K562 (cell line): ENCODE measurements at regions not wholly inside any gene's neighbourhood (a gene's known extent, or its start where the extent isn't known, plus 50 kb on each side); places are given as distances from the start of the nearest gene placed in this dataset.

ENCODE experiments used
- CBFB ChIP-seq: sonication (generic); formaldehyde crosslinking; IDR thresholded peaks from 2 replicates; pipeline ENCODE4 v1.4.0; 2020; ENCODE audit warnings: mild to moderate bottlenecking, missing genetic modification reagents
- HIVEP1 ChIP-seq: fragments of 250-450 bp; sonication (Bioruptor Pico); IDR thresholded peaks from 2 replicates; pipeline ENCODE4 v1.4.0; 2020; ENCODE audit warnings: mild to moderate bottlenecking
- HNRNPH1 ChIP-seq: fragments of 200-400 bp; formaldehyde crosslinking; optimal IDR thresholded peaks from 2 replicates; pipeline ENCODE3; 2017; ENCODE audit warnings: low read depth, mild to moderate bottlenecking, low read length, moderate library complexity
- HNRNPUL1 ChIP-seq: fragments of 200-400 bp; formaldehyde crosslinking; IDR thresholded peaks from 2 replicates; pipeline ENCODE4 v1.6.1; 2017; ENCODE audit warnings: low read length
- ILF3 ChIP-seq: fragments of 450-650 bp; IDR thresholded peaks from 2 replicates; pipeline ENCODE4 v1.6.1; 2018; ENCODE audit warnings: antibody characterized with exemption, mild to moderate bottlenecking, moderate library complexity, borderline replicate concordance
- MIER1 ChIP-seq: fragments of 450-650 bp; IDR thresholded peaks from 2 replicates; pipeline ENCODE4 v1.6.1; 2016; ENCODE audit warnings: antibody characterized with exemption, mild to moderate bottlenecking, low read depth
- NRF1 ChIP-seq, 2 experiments: fragments of 450-650 bp; IDR thresholded peaks in 1 of 2; conservative IDR thresholded peaks in 1 of 2; 2 replicates each; pipeline ENCODE4 v1.6.1; 2014; ENCODE audit warnings: mild to moderate bottlenecking in 2 of 2
- POLR2G ChIP-seq: fragments of 200-400 bp; formaldehyde crosslinking; IDR thresholded peaks from 2 replicates; pipeline ENCODE4 v1.6.1; 2017; ENCODE audit warnings: low read depth, mild to moderate bottlenecking, antibody characterized with exemption, low read length, moderate library complexity
- RAD51 ChIP-seq: fragments of 450-650 bp; IDR thresholded peaks from 2 replicates; pipeline ENCODE4 v1.7.1; 2016; ENCODE audit warnings: low read depth, mild to moderate bottlenecking, borderline replicate concordance
- RUNX1 ChIP-seq: sonication (generic); IDR thresholded peaks from 2 replicates; pipeline ENCODE4 v1.6.1; 2016; ENCODE audit warnings: antibody characterized with exemption, low read depth
- SIN3B ChIP-seq: fragments of 450-650 bp; IDR thresholded peaks from 2 replicates; pipeline ENCODE4 v1.6.1; 2017; ENCODE audit warnings: low read depth, mild to moderate bottlenecking, moderate library complexity
- SREBF2 ChIP-seq: sonication (generic); formaldehyde crosslinking; IDR thresholded peaks from 2 replicates; pipeline ENCODE4 v1.4.0; 2020; ENCODE audit warnings: mild to moderate bottlenecking, missing genetic modification reagents
- TCFL5 ChIP-seq: fragments of 250-450 bp; sonication (Bioruptor Pico); conservative IDR thresholded peaks from 2 replicates; pipeline ENCODE4 v1.6.1; 2021; ENCODE audit warnings: mild to moderate bottlenecking, moderate library complexity, matching md5 sums
- TEAD1 ChIP-seq, 2 experiments: fragments of 450-650 bp in 1 of 2; sonication (generic) in 1 of 2; formaldehyde crosslinking; IDR thresholded peaks; 2 replicates each; pipeline versions ENCODE4 v1.4.0 to v1.8.0; 2020 to 2022; ENCODE audit warnings: mild to moderate bottlenecking in 2 of 2, missing genetic modification reagents in 1 of 2
- ZFP30 ChIP-seq: fragments of 250-450 bp; sonication (Bioruptor Pico); IDR thresholded peaks from 2 replicates; pipeline ENCODE4 v1.8.0; 2022; ENCODE audit warnings: moderate library complexity, mild to moderate bottlenecking, inconsistent platforms, borderline replicate concordance
- ZHX1 ChIP-seq: fragments of 150-350 bp; conservative IDR thresholded peaks from 2 replicates; pipeline ENCODE4 v1.6.1; 2014; ENCODE audit warnings: low read length
- ZNF184 ChIP-seq: sonication (generic); formaldehyde crosslinking; IDR thresholded peaks from 2 replicates; pipeline ENCODE4 v1.5.0; 2020; ENCODE audit warnings: missing genetic modification reagents
- ZNF232 ChIP-seq: sonication (generic); formaldehyde crosslinking; IDR thresholded peaks from 2 replicates; pipeline ENCODE4 v1.8.0; 2022; ENCODE audit warnings: mild to moderate bottlenecking, missing genetic modification reagents
- ZNF347 ChIP-seq: fragments of 450-650 bp; formaldehyde crosslinking; IDR thresholded peaks from 2 replicates; pipeline ENCODE4 v1.4.0; 2020; ENCODE audit warnings: low read depth, mild to moderate bottlenecking, moderate library complexity
- ZNF354B ChIP-seq: fragments of 250-450 bp; sonication (Bioruptor Pico); IDR thresholded peaks from 2 replicates; pipeline ENCODE4 v1.4.0; 2020
- ZNF589 ChIP-seq: fragments of 200-800 bp; sonication (Bioruptor generic); IDR thresholded peaks from 2 replicates; pipeline ENCODE4 v1.6.1; 2016; ENCODE audit warnings: low read depth, missing genetic modification characterization, missing compliant biosample characterization
- ZNF764 ChIP-seq: fragments of 250-450 bp; sonication (Bioruptor Pico); IDR thresholded peaks from 2 replicates; pipeline ENCODE4 v1.4.0; 2020; ENCODE audit warnings: low read depth, mild to moderate bottlenecking, moderate library complexity
- TF ChIP-seq, protein P1 (sequence below): fragments of 250-450 bp; sonication (Bioruptor Pico); IDR thresholded peaks from 2 replicates; pipeline ENCODE4 v1.4.0; 2020; ENCODE audit warnings: mild to moderate bottlenecking, moderate library complexity
- TF ChIP-seq, protein P2 (sequence below): fragments of 450-650 bp; IDR thresholded peaks from one replicate; pipeline ENCODE4 v1.6.1; 2018; ENCODE audit warnings: mild to moderate bottlenecking, moderate library complexity; ENCODE audit not compliant: partially characterized antibody

DNA sequence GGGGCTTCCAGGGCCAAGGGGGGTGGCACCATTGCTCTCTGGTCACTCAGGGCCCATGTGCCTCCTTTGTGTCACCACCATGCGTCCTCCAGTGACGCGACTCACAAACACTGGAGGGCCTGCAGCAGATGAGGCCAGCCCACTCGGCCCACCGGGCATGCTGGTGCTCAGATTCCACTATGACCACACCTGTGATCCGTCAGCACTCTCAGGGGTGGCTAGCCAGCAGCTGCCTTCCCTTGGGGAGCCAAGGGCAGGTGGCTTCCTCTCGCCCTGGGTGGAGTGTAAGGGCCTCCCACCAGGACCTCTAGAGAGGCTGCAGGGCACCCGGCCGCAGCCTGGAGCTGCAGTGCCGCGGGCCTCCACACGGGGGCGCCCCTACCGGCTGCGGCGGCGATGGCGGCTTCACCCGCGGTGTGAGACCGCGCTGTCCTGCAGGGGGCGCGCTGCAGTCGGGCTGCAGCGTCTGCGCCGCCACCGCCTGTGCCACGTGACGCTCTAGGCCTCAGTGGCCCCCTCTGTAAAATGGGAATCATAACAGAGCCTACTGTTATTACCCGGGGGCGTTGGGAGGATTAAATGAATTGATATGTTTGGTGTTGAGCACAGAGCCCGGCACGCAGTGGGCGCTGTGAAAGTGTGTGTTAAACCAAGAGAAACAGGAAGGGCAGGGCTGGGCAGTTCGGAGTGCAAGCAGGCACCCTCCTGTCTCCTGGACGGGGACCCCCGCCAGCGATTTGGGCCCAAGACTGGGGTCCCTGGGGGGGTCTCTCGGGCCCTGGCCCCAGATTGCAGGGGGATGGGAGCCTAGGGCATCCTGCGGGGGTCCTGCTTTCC lies 192.4 kb upstream of the GSE1 start (continued):
- TF ChIP-seq, protein P1, sequence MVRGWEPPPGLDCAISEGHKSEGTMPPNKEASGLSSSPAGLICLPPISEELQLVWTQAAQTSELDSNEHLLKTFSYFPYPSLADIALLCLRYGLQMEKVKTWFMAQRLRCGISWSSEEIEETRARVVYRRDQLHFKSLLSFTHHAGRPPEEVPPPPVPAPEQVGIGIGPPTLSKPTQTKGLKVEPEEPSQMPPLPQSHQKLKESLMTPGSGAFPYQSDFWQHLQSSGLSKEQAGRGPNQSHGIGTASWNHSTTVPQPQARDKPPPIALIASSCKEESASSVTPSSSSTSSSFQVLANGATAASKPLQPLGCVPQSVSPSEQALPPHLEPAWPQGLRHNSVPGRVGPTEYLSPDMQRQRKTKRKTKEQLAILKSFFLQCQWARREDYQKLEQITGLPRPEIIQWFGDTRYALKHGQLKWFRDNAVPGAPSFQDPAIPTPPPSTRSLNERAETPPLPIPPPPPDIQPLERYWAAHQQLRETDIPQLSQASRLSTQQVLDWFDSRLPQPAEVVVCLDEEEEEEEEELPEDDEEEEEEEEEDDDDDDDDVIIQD (CRISPR knock-in tag) = no peak
- peak; percentile 70; the same call in 1 of the 2 replicates for TF ChIP-seq HIVEP1 (CRISPR knock-in tag)
- TF ChIP-seq ZNF184 (CRISPR knock-in tag) = no peak
- TF ChIP-seq CBFB (CRISPR knock-in tag) = 0 out of 2 replicates have a peak, but pooled peaks have one; percentile 56
- peak; percentile 77 to 82 for TF ChIP-seq NRF1 (conservative IDR thresholded peaks at IDR 0.05 in 1 of 2, IDR thresholded peaks at IDR 0.05 in 1 of 2)
- peak; percentile 95 for TF ChIP-seq RAD51
- no peak for TF ChIP-seq ZNF354B (CRISPR knock-in tag)
- TF ChIP-seq TEAD1 (CRISPR knock-in tag; IDR thresholded peaks at IDR 0.05) = peak; percentile 74 to 77
- TF ChIP-seq ZFP30 (CRISPR knock-in tag) = no peak
- TF ChIP-seq ZNF232 = 0 out of 2 replicates have a peak, but pooled peaks have one; percentile 37
- no peak for TF ChIP-seq ILF3
- TF ChIP-seq SIN3B = peak; percentile 70; the same call in 1 of the 2 replicates
- TF ChIP-seq TCFL5 (CRISPR knock-in tag) = no peak
- TF ChIP-seq ZHX1 = peak; percentile 93; the same call in 1 of the 2 replicates
- no peak for TF ChIP-seq HNRNPUL1
- no peak for TF ChIP-seq HNRNPH1
- no peak for TF ChIP-seq ZNF347 (CRISPR knock-in tag)
- no peak for TF ChIP-seq ZNF764 (CRISPR knock-in tag)
- no peak for TF ChIP-seq ZNF589 (CRISPR knock-in tag)
- no peak for TF ChIP-seq SREBF2
- TF ChIP-seq, protein P2, sequence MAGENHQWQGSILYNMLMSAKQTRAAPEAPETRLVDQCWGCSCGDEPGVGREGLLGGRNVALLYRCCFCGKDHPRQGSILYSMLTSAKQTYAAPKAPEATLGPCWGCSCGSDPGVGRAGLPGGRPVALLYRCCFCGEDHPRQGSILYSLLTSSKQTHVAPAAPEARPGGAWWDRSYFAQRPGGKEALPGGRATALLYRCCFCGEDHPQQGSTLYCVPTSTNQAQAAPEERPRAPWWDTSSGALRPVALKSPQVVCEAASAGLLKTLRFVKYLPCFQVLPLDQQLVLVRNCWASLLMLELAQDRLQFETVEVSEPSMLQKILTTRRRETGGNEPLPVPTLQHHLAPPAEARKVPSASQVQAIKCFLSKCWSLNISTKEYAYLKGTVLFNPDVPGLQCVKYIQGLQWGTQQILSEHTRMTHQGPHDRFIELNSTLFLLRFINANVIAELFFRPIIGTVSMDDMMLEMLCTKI = no peak
- TF ChIP-seq MIER1 = no peak
- peak; percentile 31; the same call in 1 of the 2 replicates for TF ChIP-seq POLR2G
- no peak for TF ChIP-seq RUNX1
